ENCODE measurements at regions not wholly inside any gene's neighbourhood (a gene's known extent, or its start where the extent isn't known, plus 50 kb on each side); places are given as distances from the start of the nearest gene placed in this dataset.

GRCh38 chr5:54859316-54859715 lies 126.1 kb downstream of the ESM1 start:
- no peak for TF ChIP-seq CTCF (conservative IDR thresholded peaks at IDR 0.05; ENCODE audit: low read depth in 2 of 2)
- TF ChIP-seq, protein P1, sequence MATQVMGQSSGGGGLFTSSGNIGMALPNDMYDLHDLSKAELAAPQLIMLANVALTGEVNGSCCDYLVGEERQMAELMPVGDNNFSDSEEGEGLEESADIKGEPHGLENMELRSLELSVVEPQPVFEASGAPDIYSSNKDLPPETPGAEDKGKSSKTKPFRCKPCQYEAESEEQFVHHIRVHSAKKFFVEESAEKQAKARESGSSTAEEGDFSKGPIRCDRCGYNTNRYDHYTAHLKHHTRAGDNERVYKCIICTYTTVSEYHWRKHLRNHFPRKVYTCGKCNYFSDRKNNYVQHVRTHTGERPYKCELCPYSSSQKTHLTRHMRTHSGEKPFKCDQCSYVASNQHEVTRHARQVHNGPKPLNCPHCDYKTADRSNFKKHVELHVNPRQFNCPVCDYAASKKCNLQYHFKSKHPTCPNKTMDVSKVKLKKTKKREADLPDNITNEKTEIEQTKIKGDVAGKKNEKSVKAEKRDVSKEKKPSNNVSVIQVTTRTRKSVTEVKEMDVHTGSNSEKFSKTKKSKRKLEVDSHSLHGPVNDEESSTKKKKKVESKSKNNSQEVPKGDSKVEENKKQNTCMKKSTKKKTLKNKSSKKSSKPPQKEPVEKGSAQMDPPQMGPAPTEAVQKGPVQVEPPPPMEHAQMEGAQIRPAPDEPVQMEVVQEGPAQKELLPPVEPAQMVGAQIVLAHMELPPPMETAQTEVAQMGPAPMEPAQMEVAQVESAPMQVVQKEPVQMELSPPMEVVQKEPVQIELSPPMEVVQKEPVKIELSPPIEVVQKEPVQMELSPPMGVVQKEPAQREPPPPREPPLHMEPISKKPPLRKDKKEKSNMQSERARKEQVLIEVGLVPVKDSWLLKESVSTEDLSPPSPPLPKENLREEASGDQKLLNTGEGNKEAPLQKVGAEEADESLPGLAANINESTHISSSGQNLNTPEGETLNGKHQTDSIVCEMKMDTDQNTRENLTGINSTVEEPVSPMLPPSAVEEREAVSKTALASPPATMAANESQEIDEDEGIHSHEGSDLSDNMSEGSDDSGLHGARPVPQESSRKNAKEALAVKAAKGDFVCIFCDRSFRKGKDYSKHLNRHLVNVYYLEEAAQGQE (IDR thresholded peaks at IDR 0.05; ENCODE audit: unreplicated experiment) = no peak
- no peak for TF ChIP-seq CREB1 (CRISPR knock-in tag; IDR thresholded peaks at IDR 0.05; ENCODE audit: low read depth)
- no peak for TF ChIP-seq EZH2phosphoT487 (IDR thresholded peaks at IDR 0.05; ENCODE audit: unreplicated experiment)
- no peak for TF ChIP-seq POLR2AphosphoS5 (IDR thresholded peaks at IDR 0.05; ENCODE audit: low read depth)
- no peak for TF ChIP-seq EZH2 (IDR thresholded peaks at IDR 0.05; ENCODE audit: low read depth, unreplicated experiment)

Measured in GM23338 (cell line).